ENCODE measurements at regions not wholly inside any gene's neighbourhood (a gene's known extent, or its start where the extent isn't known, plus 50 kb on each side); places are given as distances from the start of the nearest gene placed in this dataset.

DNA sequence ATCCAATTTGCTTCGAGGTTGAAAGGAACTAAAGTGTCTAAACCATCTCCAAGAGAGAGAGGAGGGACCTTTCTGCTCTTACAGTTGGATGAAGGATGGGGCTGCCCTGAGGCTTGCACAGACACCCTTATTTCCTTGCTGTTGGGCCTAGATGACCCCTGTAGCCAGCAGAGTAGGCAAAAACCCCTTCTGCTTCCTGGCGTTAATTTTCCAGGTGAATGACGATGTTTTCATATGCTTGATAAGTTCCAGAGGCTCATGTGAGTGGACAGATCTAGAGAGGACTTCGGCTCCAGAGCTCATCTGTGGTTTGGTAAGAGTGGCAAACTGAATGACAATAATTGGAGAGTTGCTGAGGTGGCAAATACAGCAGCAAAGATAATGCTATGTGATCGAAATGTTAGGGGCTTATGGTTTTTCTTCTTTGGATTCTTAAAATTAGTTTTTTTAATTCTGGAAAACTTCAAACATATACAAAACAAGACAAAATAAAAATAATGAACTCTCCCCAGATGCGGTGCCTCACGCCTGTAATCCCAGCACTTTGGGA lies 98.6 kb upstream of the MAP4K3 start:
- DNase-seq (ENCODE audit: low read depth in 2 of 2) = no peak

DNA sequence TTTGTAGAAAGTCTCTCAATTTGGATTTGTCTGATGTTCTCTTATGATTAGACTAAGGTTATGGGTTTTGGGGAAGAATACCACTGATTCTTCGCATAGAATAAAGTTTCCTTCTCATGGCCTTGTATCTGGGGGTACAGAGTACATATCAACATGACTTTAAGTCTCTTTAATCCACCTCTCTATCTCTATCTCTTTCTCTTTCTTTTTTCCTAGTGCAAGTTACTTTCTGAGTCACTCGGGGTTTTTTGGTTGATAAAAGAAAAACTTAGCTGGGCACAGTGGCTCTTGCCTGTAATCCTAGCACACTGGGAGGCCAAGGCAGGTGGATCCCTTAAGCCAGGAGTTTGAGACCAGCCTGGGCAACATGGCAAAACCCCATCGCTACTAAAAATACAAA lies 100.1 kb upstream of the MAP4K3 start:
- DNase-seq (ENCODE audit: low read depth in 2 of 2) = no peak

DNA sequence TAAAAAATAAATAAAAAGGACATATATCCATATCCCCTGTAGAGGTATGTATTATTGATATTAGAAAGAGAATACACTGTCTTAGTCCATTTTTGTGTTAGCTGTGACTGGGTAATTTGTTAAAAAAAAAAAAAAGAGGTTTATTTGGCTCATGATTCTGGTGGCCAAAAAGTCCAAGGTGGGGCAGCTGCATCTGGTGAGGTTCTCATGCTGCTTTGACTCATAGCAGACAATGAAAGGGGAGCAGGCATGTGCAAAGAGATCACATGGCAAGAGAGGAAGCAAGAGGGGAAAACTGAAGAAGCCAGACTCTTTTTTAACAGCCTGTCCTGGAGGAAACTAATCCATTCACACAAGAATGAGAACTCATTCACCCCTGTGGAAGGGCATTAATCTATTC lies 101.6 kb upstream of the MAP4K3 start:
- no peak for DNase-seq (ENCODE audit: low read depth in 2 of 2)

DNA sequence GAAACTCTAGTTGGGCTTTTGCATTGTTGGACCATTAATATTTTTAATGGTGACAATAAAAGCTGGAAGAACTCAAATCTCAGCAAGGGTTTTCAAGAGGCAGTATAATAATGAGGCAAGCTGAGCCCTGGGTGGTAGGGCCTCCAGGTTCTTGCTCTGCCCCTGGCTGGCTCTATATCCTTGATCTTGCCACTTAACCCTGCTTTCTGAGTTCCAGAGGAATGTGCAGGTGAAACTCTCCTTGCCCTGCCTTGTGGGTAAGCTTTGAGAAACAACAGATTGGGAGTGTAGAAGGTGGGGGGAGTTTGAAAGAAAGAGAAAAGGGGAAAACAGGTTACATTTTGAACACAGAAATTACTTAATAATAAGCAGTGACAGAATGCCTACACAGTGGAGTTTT lies 103.3 kb upstream of the MAP4K3 start:
- DNase-seq (ENCODE audit: low read depth in 2 of 2) = no peak

DNA sequence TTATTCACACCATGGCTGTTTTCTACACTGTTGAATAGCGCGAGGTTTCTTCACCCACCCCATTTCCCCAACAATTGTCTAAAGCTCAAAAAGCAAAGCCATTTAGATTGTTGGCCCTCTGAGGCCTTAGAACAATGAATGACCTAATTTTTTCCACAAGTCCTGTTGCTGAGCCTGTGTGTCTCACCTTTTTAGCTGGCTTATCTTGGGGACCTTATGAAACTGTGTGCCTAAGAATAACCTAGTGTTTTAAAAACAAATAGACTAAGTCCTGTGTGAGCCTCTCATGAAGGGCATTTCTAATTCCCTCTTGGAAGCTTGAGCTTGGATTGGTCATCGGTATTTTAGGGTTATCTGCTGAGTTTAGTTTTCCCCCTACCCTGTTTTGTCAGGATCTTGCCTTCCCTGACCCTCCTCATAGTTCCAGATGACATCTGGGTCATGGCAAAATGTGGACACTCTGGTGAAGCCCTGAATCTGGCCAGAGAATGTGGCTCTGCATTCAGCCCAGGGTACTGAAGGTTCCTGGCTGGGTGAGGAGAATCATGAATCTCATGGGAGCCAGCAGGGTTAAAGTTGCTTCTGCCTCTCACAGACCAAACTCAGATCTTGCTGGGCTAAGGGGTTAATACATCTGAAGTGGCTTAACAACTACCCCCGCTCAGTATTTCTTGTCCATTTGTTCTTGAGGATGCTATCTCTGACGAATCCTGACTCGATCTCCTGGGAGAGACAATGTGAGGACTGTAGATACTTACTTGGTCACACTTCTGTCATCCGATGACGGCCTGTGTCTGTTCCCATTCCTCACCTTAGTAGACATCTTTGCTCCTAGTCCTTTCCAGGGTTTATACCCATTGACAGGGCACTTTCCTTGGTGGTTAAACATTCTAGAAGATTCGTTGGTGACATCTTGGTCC lies 104.2 kb upstream of the MAP4K3 start:
- DNase-seq (ENCODE audit: low read depth in 2 of 2) = no peak

DNA sequence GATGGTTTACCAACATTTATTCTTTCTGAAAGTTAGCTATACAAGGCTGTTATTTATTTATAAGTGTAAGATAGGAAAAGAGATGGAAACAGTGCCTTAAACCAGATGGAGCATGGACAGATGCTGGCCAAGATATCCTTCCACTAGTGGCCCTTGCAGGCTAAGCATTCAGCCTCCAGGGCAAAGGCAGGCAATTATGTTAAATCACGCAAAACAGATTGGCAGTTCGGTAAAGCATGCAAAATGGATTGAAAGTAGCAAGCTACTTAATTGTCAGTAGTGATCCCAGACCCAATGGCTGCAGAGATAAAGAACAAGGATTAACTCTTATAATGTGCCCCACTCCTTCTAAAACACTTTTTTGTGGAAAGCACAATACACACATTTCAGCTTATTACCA lies 105.4 kb upstream of the MAP4K3 start:
- DNase-seq (ENCODE audit: low read depth in 2 of 2) = no peak

DNA sequence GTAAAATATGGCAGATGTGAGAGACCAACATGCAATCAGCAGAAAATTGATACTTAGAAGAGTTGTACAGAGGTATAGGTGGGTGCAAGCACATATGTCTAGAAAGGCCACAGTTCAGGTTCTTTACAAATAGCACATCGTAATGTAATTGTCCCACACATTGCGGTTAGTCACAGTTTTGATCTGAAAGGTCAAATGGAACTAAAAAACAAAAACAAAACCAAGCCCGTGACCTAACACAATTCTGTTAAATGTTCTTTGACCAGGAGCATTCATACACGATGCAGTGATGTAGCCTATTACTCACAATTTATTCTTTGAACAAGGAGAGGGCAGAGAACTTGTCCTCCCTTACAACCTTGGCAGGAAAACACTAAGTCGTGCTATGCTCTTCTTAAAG lies 108.9 kb upstream of the MAP4K3 start:
- no peak for DNase-seq (ENCODE audit: low read depth in 2 of 2)

DNA sequence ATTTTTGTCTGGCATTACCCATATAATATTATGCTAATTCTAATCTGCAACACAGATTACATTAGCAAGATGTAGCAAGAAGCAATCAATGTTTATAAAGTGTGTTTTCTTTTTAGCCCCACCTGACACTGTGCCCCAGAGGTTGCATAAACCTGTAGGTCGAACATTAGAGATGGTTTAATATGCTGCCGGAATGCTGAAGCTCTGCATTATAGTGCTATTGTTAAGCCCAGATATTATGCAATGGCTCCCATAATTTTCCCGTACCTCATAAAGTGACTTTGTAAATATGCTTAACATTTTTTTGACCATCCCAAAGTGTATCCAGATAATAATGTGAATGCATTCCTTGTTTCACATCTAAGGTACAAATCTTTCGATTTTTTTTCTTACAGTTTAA lies 109.3 kb upstream of the MAP4K3 start:
- no peak for DNase-seq (ENCODE audit: low read depth in 2 of 2)

DNA sequence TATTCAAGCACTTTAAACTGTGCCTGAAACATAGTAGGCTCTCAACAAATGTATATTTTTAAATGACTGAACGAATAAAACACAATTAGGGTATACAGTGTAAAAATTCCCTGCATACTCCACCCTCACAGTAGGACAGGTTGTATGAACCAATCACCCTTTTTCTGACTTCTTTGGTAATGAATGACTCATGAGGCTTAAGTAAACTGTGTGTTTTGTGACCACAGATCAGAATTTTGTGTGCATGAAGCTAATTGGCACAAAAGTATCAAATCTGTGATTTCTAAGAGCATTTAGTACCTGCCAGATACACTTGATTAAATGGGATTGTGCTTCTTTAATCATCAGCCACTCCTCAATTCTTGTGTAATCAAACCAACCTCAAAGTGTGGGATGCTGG lies 109.9 kb upstream of the MAP4K3 start:
- no peak for DNase-seq (ENCODE audit: low read depth in 2 of 2)

DNA sequence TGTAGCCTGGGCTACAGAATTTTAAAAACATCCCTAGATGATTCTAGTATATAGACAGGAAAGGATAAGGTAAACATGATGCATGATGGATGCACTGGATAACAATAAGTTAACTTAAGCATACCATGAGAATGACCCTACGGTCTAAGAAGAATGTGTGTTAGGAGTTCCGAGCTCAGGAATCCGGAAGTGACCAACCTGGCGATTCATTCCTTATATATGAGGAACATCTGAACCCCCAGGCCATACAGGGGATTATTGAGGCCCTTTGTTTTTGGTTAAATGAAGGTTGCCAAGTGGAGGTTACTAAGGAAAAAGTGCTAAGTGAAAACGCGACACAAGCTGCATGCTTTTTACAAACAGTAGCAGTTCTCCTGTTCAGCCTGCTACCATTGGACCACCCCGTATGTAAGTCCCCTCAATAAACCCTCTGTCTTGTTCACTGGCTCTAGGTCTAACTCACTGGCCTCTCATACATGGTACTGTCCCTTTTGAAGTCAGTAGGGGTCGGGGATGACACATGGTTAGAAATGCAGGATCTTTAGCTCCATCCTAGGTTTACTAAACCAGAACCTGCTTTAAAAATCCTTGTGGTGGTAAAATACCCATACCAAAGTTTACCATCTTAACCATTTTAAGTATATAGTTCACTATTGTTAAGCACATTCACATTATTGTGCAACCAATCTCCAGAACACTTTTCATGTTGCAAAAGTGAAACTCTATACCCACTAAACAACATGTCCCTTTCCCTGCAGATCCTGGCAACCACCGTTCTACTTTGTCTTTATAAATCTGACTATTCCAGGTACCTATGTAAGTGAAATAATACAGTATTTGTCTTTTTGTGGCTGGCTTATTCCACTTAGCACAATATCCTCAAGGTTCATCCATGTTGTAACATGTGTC lies 111.0 kb upstream of the MAP4K3 start:
- no peak for DNase-seq (ENCODE audit: low read depth in 2 of 2)

DNA sequence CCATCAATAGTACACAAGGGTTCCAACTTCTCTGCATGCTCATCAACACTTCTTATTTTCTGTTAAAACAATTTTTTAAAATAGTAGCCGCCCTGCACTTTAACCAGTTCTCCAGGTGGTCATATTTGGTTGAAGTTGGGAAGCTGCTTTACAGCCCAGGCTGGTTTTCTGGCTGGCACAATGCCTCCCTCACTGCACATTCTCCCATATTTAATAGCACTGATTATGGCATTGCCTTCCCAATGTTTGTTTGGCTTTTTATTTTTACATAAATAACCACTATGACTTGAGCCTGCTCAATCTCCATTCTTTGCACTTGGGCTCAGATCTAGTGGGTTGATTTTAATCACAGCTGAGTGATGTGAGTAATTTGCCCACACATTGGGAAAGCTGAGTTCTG lies 111.9 kb upstream of the MAP4K3 start:
- DNase-seq (ENCODE audit: low read depth in 2 of 2) = no peak

DNA sequence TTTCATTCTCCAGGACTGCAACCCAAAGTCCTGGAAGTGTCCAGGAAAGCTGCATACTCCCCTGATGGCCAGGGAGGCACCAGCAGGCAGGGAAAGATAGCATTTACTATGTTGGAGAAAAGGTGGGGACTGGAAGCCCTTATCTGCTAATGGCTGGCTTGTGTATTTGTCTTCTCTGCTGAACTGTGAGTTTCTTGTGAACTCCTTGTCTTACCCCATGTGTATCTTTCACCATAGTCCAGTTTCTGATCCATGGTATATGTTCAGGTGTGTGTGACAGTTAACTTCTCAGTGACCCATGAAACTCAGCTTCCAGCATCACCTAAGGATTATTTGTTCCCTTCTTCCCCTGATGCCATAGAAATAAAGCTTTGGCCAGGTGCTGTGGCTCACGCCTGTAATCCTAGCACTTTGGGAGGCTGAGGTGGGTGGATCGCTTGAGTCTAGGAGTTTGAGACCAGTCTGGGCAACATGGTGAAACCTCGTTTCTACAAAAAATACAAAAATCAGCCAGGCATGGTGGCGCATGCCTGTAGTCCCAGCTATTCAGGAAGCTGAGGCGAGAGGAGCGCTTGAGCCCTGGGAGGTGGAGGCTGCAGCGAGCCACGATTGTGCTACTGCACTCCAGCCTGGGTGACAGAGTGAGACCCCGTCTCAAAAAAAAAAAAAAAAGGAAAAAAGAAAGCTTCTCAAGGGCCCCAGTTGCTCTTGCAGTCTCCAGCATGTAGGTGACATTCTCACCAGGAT lies 112.8 kb upstream of the MAP4K3 start:
- no peak for DNase-seq (ENCODE audit: low read depth in 2 of 2)

DNA sequence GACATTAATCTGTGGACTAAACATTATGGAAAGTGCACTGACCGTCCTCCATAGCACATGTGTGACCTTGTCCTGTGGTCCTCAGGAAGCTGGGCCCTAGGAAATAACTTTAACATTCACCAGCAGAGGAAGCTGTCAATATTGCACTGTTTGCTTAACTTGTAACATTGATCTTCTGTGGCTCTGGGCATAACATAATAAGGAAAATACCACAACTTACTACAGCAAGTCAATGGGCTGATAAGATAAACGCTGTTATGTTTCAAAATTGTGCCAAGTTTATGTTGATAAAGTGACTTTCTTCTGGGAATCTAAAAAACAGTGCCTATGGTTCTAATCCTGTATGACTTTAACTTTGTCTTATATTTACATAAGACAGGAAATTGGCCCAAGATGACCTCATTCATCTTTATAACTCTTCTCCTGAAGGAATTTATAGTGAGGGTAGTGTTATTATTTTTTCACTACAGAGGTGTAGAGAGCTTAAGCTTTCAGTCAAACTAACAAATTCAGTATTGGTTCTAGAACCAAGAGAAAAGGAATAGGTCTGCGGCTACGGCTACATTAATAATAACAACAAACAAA lies 113.7 kb upstream of the MAP4K3 start:
- DNase-seq (ENCODE audit: low read depth in 2 of 2) = no peak

DNA sequence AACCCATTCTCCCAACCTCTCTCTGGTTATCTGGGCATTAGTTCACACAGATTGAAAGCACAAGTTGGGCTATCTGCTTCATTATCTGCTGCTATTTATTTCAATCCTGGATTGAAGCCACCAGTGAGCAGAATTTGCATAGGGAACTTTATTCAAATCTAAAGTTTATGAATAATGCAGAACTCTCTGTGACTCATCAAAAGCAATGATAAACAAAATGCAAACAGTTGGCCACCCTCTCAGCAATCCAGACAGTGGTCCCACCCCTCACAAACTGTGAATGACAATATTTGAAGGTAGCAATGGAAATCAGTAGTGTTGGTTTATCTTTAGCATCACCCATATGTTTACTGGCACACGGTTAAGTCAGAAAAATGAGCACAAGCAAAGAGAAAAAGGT lies 106.8 kb upstream of the TMEM178A start:
- DNase-seq (ENCODE audit: low read depth in 2 of 2) = no peak

DNA sequence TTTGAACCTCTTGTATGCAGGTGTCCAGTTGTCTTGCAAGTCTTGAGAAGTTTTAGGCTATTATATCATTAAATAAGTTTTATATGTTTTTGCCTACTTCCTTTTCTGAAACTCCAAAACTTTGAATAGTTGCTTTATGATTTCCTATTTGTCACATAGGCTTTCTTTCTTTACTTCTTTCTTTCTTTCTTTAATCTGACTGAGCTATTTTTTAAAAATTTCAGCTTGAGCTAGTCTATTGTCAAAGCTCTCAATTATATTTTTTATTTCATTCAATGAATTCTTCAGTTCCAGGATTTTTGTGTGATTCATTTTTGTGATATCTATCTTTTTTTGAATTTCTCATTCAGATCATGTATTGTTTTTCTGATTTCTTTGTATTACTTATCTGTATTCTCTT lies 102.1 kb upstream of the TMEM178A start:
- DNase-seq (ENCODE audit: low read depth in 2 of 2) = no peak

DNA sequence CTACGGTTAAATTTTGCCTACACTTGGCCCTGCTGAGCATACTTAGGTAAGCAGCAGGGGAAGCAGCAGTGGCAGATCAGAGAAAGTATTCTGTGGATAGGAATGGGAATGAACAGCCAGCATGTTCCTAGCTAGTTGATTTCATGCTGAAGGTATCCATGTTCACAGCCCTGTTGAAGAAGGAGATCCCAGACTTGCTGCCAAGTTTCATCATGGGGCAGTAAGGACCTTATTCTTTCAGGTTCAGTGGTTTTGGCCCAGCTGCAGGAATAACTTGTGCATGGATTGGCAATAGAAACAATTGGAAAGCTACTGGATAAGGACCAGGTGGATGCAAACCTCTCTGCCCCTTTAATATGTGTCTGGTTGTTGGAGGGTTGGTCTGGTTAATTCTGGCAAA lies 98.2 kb upstream of the TMEM178A start:
- DNase-seq (ENCODE audit: low read depth in 2 of 2) = no peak

DNA sequence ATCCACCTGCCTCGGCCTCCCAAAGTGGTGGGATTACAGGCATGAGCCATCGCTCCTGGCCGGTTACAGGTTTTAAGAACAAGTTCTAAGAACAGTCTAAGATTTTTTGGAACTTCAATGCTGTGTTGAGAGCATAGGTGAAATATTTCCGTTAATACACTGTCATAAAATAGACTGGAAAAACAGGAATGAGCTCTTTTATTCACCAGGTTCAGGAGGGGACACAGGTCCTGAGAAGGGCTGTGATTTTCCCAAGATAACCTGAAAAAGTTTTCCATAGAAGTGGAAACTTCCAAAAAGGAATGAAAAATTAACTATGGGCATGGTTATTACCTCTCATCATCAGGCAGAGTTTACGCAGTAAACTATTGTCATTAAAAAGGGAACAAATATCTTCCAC lies 97.6 kb upstream of the TMEM178A start:
- no peak for DNase-seq (ENCODE audit: low read depth in 2 of 2)

DNA sequence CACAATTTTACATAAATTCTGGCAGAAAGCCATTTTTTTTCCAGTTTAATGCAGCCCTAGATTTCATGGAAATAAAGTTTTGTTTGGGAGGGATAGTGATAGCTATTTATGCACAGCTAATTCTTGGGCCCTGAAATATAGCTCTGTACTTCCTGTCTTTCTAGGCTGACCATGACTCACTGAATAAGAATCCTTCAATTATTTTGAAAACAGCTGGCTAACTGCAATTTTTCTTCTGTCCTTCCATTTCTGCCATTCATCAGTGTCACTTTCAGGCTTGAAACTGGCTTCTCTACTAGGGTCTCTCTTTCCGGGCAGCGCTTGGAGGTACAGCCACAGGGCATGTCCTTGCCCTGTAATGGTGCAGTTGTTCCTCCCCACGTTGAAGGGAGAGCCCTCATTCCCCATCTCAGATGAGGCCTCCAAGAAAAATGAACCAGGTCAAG lies 97.1 kb upstream of the TMEM178A start:
- DNase-seq (ENCODE audit: low read depth in 2 of 2) = no peak

DNA sequence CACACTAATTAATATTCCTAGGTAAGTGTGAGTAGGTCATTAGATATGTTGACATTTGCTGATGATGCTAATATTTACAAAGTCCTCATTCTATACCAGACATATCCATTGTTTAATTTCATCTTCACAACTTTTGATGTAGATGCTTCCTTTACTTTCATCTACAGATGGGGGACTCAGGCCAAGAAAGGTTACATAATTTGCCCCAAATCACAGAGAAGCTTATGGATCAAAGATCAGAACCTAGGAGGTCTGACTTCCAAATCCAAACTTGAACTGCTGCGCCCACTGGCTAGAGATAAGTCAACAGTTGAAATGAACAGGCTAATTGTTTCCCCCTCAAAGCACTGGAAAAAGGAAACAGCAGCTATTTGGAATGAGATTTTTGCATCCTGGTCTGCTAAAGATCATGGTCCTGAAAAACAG lies 95.6 kb upstream of the TMEM178A start:
- DNase-seq (ENCODE audit: low read depth in 2 of 2) = no peak

DNA sequence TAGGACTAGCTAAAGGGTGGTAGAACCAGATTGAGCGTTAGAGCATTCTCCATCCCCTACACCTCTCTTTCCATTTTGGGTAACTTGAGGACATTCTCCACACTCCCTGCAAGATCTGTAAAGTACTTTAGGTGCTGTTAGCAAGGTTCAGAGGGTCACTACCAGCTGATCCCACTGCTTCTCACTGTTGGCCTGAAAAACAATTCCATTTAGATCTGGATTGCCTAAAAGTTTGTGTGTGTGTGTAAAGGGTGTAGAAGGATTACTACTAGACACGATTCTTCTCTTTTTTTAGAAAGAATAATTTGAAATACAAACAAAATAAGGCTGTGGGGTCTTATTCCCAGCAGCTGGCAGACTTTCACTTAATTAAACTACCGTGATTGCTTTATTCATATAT lies 95.1 kb upstream of the TMEM178A start:
- no peak for DNase-seq (ENCODE audit: low read depth in 2 of 2)

DNA sequence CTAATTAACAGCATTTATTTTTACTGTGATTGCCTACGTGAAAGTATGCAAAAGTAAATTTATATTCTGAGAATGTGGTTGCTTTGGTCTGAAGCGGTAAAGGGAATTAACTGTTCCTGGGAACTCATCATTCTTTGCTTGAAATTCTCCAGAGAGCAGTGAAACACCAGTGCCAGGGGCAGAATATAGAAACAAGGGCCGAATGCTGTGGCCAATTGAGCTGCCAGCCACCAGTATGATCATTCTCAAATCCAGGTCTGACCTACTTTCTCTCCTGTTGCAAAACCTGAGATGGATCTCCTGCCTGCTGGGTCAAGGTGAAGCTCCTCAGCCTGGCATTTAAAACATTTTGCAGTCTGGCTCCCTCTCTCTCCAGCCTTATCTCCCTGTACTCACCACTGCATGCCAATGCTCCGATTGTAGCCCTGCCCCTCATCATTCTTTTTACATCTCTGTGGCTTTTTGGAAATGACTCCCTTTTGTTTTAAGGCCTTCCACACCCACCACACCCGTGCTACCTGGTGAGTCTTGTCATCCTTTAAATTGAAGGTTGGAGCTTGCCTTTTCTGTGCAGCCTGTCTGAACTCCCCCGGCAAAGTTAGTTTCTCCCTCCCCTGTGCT lies 94.5 kb upstream of the TMEM178A start:
- DNase-seq (ENCODE audit: low read depth in 2 of 2) = no peak
